ENCODE measurements at regions not wholly inside any gene's neighbourhood (a gene's known extent, or its start where the extent isn't known, plus 50 kb on each side); places are given as distances from the start of the nearest gene placed in this dataset.

GRCh38 chr4:183843248-183843671 is 61.8 kb upstream of the STOX2 start:
- TF ChIP-seq CTCF (IDR thresholded peaks at IDR 0.05) = no peak
- peak; percentile 74 for TF ChIP-seq EP300 (IDR thresholded peaks at IDR 0.05)
- TF ChIP-seq POLR2AphosphoS5 (IDR thresholded peaks at IDR 0.05) = peak; percentile 72
- TF ChIP-seq POLR2A (IDR thresholded peaks at IDR 0.05) = no peak

All from gastroesophageal sphincter (tissue), 3 donors.